Right lobe of liver (tissue), 4 donors: ENCODE measurements at regions not wholly inside any gene's neighbourhood (a gene's known extent, or its start where the extent isn't known, plus 50 kb on each side); places are given as distances from the start of the nearest gene placed in this dataset.

Experiments
- CTCF ChIP-seq, 4 donors: fragments of 200-600 bp in 3 of 4; fragments of 450-650 bp in 1 of 4; IDR thresholded peaks; one replicate each; pipeline versions ENCODE4 v1.5.1 to v1.8.0; 2016 to 2022; ENCODE audit warnings: antibody characterized with exemption in 4 of 4, mild to moderate bottlenecking in 2 of 4
- POLR2A ChIP-seq: fragments of 450-650 bp; IDR thresholded peaks from one replicate; pipeline ENCODE4 v1.6.1; 2017; ENCODE audit warnings: antibody characterized with exemption, mild to moderate bottlenecking
- donor health status: DM: no; HTN: no; CAD: no.
- donor health status: DM: no; HTN: no; CAD: no.
- donor health status: DM: no; HTN: yes; CAD: no.

DNA sequence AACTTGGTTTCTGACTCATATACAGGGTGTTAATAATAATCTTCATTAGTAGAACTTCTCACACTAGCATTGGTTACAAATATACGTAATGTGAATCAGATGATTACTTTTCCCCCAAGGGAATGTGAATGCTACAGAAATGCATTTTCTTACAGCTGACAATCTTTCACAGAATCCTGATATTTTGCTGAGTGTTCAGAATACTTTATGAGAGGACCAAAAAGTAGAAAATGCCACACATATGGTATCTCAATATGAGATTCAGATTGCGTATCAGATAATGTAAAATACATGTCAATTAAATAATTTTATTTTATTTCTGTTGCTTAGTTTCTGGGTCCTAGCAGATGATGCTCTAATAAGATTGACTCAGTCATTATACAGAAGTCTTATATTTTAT is 979.9 kb upstream of the GBE1 start:
- TF ChIP-seq POLR2A (no peak), CTCF (IDR thresholded peaks at IDR 0.05) (no peak)
